ENCODE measurements at regions not wholly inside any gene's neighbourhood (a gene's known extent, or its start where the extent isn't known, plus 50 kb on each side); places are given as distances from the start of the nearest gene placed in this dataset.

GRCh38 chr2:217599906-217600305, 402.9 kb downstream of the TNS1 start:
- peaks cover 0 to 2% (median 0%) of the 10 kb centered on the region in 7 donors for H3K9me3 Mint-ChIP-seq
- Histone ChIP-seq H3K4me2 (replicated peaks; ENCODE audit: extremely low read depth, low read length, poor library complexity, severe bottlenecking) (no peak overlapping the region), H3K9ac (ENCODE audit: insufficient read depth, low read length, poor library complexity, severe bottlenecking) (no peak overlapping the region), H2AFZ (ENCODE audit: insufficient read depth, low read depth, low read length, poor library complexity, severe bottlenecking) (no peak overlapping the region), H4K20me1 (ENCODE audit: insufficient read depth, low read length) (no peaks in the 10 kb centered on the region), H3K79me2 (ENCODE audit: insufficient read depth, low read length) (no peaks in the 10 kb centered on the region), H3K4me3 (replicated peaks in 1 of 3; ENCODE audit: low read depth in 2 of 3, low read length in 3 of 3) (no peak overlapping the region), H3K4me1 (ENCODE audit: control insufficient read depth in 1 of 2, insufficient read depth in 2 of 2, low read length in 2 of 2) (no peaks in the 10 kb centered on the region), H3K9me3 (replicated peaks in 1 of 2; ENCODE audit: control insufficient read depth in 1 of 2, insufficient read depth in 1 of 2, low read length in 2 of 2) (no peaks in the 10 kb centered on the region), H3K36me3 (replicated peaks in 1 of 2; ENCODE audit: control insufficient read depth in 1 of 2, insufficient read depth in 2 of 2, low read length in 2 of 2) (no peaks in the 10 kb centered on the region), H3K27me3 (ENCODE audit: control insufficient read depth in 2 of 2, insufficient read depth in 2 of 2, low read length in 2 of 2) (no peaks in the 10 kb centered on the region), H3K27ac (ENCODE audit: low read depth in 1 of 2, low read length in 2 of 2) (no peak overlapping the region)
- H3K4me1 Mint-ChIP-seq, result no peaks in the 10 kb centered on the region
- H3K27me3 Mint-ChIP-seq (ENCODE audit: low read depth in 3 of 3), result peaks cover 5 to 19% (median 15%) of the 10 kb centered on the region in 3 donors
- no peak for TF ChIP-seq CTCF (IDR thresholded peaks at IDR 0.05)
- H3K4me3 Mint-ChIP-seq, result no peak overlapping the region
- intact Hi-C loops (cut with micrococcal nuclease), result no loop called here
- no peaks in the 10 kb centered on the region for H3K36me3 Mint-ChIP-seq
- 83% methylated on average over 1 of the region's 3 CpGs for WGBS (ENCODE audit: insufficient coverage)
- no peak overlapping the region for H3K27ac Mint-ChIP-seq
- no peak for DNase-seq

DNA sequence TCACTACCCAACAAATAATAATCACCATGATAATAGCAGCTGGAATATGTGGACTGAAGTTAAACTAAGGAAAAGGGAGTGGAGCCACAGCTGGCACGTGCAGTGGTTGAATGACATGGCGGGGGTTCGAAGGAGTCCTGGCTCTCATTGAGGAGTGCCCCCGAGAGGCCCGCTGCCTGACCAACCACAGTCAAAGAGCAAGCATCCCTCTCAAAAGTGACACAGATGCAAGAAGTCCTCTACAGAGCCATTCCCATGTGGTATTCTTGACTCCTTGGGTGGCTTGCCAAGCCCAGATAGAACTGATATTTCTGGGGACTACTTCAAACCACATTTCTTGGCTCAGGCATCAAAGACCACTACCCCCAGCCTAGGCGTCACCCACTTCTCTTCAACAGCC, 405.1 kb downstream of the TNS1 start:
- no peaks in the 10 kb centered on the region for H3K27me3 ChIP-seq (ENCODE audit: control insufficient read depth in 2 of 2, insufficient read depth in 2 of 2, low read length in 2 of 2)
- no peak for TF ChIP-seq CTCF (IDR thresholded peaks at IDR 0.05)
- Mint-ChIP-seq H3K36me3 (no peaks in the 10 kb centered on the region), H3K4me1 (peaks cover 11% of the 10 kb centered on the region), H3K9me3 (peaks cover 0 to 2% (median 0%) of the 10 kb centered on the region in 7 donors), H3K27ac (no peak overlapping the region), H3K27me3 (ENCODE audit: low read depth in 3 of 3) (peaks cover 4 to 18% (median 9%) of the 10 kb centered on the region in 3 donors), H3K4me3 (no peak overlapping the region)
- no peaks in the 10 kb centered on the region for H3K79me2 ChIP-seq (ENCODE audit: insufficient read depth, low read length)
- H3K36me3 ChIP-seq (replicated peaks in 1 of 2; ENCODE audit: control insufficient read depth in 1 of 2, insufficient read depth in 2 of 2, low read length in 2 of 2), result no peaks in the 10 kb centered on the region
- H3K27ac ChIP-seq (ENCODE audit: low read depth in 1 of 2, low read length in 2 of 2), result no peak overlapping the region
- H3K4me2 ChIP-seq (replicated peaks; ENCODE audit: extremely low read depth, low read length, poor library complexity, severe bottlenecking), result no peak overlapping the region
- intact Hi-C loops (cut with micrococcal nuclease), result no loop called here
- H2AFZ ChIP-seq (ENCODE audit: insufficient read depth, low read depth, low read length, poor library complexity, severe bottlenecking), result no peak overlapping the region
- no peaks in the 10 kb centered on the region for H3K4me1 ChIP-seq (ENCODE audit: control insufficient read depth in 1 of 2, insufficient read depth in 2 of 2, low read length in 2 of 2)
- no peaks in the 10 kb centered on the region for H3K9me3 ChIP-seq (replicated peaks in 1 of 2; ENCODE audit: control insufficient read depth in 1 of 2, insufficient read depth in 1 of 2, low read length in 2 of 2)
- 100% methylated on average over 1 of the region's 6 CpGs for WGBS (ENCODE audit: insufficient coverage)
- no peaks in the 10 kb centered on the region for H4K20me1 ChIP-seq (ENCODE audit: insufficient read depth, low read length)
- no peak overlapping the region for H3K9ac ChIP-seq (ENCODE audit: insufficient read depth, low read length, poor library complexity, severe bottlenecking)
- H3K4me3 ChIP-seq (replicated peaks in 1 of 3; ENCODE audit: low read depth in 2 of 3, low read length in 3 of 3), result no peak overlapping the region
- DNase-seq, result no peak

Data from CD14-positive monocyte (primary cell).